ENCODE measurements at regions not wholly inside any gene's neighbourhood (a gene's known extent, or its start where the extent isn't known, plus 50 kb on each side); places are given as distances from the start of the nearest gene placed in this dataset.

DNA sequence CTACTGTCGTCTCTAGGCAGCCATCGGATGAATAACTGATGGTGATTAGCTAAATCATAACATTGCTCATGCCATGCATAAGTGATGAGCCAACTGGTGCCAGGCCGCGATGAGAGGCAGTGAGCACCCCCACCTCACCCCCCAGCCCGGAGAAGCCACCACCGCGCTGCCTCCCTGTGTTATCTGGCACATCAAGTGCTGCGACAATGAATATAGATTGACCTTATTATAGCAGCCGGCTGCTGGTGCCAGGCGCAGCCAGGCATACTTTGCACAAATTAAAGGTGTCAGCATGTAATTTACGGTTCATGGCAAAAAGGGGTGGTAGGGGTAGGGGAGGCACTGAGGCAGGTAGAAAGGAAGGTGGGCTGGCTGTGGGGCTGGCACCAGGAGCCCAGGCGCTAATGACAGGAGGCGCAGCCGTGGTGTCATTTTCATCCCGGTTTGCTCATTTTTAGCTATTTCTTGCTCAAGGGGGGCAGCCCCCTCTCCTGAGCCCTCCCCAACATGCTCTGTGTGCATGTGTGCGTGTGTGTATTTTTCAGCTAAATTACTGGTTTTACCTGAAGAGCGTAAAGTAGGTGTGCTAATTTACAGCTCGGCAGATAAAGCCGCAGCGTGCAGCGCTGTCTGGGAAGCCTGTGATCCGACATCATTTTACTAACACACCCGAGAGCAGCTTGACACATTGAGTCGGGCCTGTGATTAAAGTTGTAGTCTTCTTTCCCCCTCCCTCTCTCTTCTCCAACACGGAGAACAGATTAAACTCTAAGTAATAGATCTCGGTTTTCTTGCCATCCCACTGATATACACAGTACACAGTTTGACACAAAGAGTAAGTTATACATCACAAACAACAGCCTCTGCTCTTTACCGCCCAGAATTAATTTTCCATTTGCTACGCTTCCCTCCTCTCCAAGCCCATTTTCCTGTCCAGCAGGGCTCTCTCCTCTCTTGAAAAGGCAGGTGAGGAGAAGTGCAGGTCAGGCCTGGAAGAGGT lies 212.3 kb downstream of the RPLP1 start:
- Mint-ChIP-seq H3K4me1 (ENCODE audit: low read depth, unreplicated experiment) (peaks cover 21% of the 10 kb centered on the region), H3K27ac (ENCODE audit: unreplicated experiment) (peak overlapping the region; percentile 52), H3K27me3 (ENCODE audit: unreplicated experiment) (peaks cover 3% of the 10 kb centered on the region)

DNA sequence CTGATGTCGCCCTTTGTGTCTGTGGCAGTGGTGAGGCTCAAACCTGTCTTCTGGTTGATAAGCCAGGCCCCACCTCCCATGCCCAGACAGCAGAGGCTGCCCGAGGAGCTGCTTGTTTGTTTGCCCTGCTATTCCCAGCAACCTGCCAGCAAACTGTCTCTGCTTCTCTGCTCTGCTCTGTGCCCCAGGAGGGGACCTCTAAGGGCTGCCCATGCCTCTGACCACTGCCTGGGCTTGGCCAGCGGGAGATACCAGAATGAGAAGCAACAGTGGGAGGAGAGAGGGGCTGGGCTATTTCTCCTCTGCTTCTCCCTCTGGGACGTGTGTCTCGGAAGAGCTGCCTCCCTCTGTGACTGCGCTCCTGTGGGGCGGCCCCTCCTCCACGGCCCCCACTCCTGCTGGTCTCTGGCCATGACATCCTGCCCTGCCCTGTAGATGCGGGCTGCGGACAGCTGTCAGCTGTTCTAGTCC lies 213.1 kb downstream of the RPLP1 start:
- TF ChIP-seq, protein P1, sequence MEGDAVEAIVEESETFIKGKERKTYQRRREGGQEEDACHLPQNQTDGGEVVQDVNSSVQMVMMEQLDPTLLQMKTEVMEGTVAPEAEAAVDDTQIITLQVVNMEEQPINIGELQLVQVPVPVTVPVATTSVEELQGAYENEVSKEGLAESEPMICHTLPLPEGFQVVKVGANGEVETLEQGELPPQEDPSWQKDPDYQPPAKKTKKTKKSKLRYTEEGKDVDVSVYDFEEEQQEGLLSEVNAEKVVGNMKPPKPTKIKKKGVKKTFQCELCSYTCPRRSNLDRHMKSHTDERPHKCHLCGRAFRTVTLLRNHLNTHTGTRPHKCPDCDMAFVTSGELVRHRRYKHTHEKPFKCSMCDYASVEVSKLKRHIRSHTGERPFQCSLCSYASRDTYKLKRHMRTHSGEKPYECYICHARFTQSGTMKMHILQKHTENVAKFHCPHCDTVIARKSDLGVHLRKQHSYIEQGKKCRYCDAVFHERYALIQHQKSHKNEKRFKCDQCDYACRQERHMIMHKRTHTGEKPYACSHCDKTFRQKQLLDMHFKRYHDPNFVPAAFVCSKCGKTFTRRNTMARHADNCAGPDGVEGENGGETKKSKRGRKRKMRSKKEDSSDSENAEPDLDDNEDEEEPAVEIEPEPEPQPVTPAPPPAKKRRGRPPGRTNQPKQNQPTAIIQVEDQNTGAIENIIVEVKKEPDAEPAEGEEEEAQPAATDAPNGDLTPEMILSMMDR (IDR thresholded peaks at IDR 0.05; ENCODE audit: partially characterized antibody, unreplicated experiment): no peak
- Mint-ChIP-seq H3K9me3 (ENCODE audit: unreplicated experiment) (peaks cover 5% of the 10 kb centered on the region), H3K4me1 (ENCODE audit: low read depth, unreplicated experiment) (peaks cover 21% of the 10 kb centered on the region), H3K27me3 (ENCODE audit: unreplicated experiment) (peaks cover 3% of the 10 kb centered on the region), H3K27ac (ENCODE audit: unreplicated experiment) (no peak overlapping the region), H3K4me3 (ENCODE audit: unreplicated experiment) (no peak overlapping the region), H3K36me3 (ENCODE audit: unreplicated experiment) (no peaks in the 10 kb centered on the region)
- peak; percentile 45 for DNase-seq

More for the DNA sequence above, 212.3 kb downstream of the RPLP1 start:
- DNase-seq: no peak
- no peaks in the 10 kb centered on the region for H3K36me3 Mint-ChIP-seq (ENCODE audit: unreplicated experiment)
- TF ChIP-seq, protein P1 (IDR thresholded peaks at IDR 0.05; ENCODE audit: partially characterized antibody, unreplicated experiment): no peak
- peaks cover 5% of the 10 kb centered on the region for H3K9me3 Mint-ChIP-seq (ENCODE audit: unreplicated experiment)
- H3K4me3 Mint-ChIP-seq (ENCODE audit: unreplicated experiment): peak overlapping the region; percentile 41

DNA sequence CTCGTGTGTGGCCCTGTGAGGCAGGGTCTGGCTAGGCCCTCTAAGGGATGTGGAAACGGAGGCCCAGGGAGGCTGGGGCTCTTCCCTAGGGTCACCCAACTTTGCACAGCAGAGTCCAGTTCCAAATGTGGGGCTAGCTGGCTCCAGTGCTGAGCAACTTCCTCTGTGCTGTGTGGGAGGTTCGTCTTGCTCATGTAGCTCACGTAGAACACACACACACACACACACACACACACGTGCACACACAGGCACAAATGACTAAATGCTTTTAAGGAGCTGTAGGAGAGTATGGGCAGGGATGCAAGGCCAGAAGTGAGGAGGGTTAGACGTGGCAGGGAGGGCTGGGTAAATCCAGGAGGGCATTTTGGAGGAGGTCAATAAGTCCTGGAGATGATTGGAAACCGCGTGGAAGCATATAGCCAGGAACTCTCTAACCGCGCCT lies 213.8 kb downstream of the RPLP1 start:
- H3K27ac Mint-ChIP-seq (ENCODE audit: unreplicated experiment): peak overlapping the region; percentile 49
- TF ChIP-seq, protein P1 (IDR thresholded peaks at IDR 0.05; ENCODE audit: partially characterized antibody, unreplicated experiment): no peak
- no peaks in the 10 kb centered on the region for H3K36me3 Mint-ChIP-seq (ENCODE audit: unreplicated experiment)
- H3K4me3 Mint-ChIP-seq (ENCODE audit: unreplicated experiment): no peak overlapping the region
- H3K9me3 Mint-ChIP-seq (ENCODE audit: unreplicated experiment): peaks cover 5% of the 10 kb centered on the region
- H3K27me3 Mint-ChIP-seq (ENCODE audit: unreplicated experiment): peaks cover 3% of the 10 kb centered on the region
- DNase-seq: no peak
- H3K4me1 Mint-ChIP-seq (ENCODE audit: low read depth, unreplicated experiment): peaks cover 21% of the 10 kb centered on the region

DNA sequence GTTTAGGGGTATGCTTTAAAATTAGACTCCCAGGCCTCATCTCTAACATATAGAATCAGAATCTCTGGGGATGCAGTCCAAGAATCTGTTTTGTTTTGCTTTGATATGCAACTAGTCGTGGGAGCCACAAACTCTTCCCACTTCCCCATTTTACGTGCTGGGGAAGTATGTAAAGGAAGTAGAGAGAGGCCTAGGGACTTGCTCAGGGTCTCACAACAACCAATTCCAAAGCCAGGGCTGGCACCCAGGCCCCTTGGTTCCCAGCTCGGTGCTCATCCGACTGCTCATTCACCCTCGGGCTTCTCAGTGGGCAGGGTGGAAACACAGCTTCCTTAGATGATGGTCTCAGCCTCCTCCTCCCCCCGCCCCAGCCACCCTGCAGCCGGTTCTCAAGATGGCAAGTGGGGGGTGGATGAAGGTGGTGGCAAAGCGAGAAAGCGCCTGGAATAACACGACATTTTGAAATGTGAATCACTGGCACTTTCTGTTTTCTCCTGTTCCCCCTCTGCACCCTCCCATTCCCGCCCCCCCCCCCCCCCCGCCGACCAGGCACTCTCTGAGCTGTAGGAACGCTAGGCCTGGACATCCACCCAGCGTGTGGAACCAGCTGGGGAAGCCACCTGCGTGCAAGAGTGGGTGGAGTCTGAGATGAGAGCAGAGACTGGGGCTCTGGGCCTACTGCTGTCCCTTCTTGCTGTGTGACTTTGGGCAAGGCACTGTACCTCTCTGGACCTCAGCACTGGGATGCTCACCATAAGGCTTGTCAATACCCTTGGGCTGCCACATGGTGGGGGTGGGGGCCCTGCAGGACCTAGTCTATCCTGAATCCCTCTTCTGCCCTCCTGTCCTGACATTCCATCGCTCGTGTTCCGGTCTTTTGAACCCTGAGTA lies 214.5 kb downstream of the RPLP1 start:
- no peak for DNase-seq
- TF ChIP-seq, protein P1 (IDR thresholded peaks at IDR 0.05; ENCODE audit: partially characterized antibody, unreplicated experiment): no peak
- Mint-ChIP-seq H3K36me3 (ENCODE audit: unreplicated experiment) (no peaks in the 10 kb centered on the region), H3K9me3 (ENCODE audit: unreplicated experiment) (peaks cover 5% of the 10 kb centered on the region), H3K27ac (ENCODE audit: unreplicated experiment) (no peak overlapping the region), H3K4me3 (ENCODE audit: unreplicated experiment) (no peak overlapping the region), H3K27me3 (ENCODE audit: unreplicated experiment) (peaks cover 3% of the 10 kb centered on the region), H3K4me1 (ENCODE audit: low read depth, unreplicated experiment) (peaks cover 21% of the 10 kb centered on the region)

Data from glutamatergic neuron (in vitro differentiated cells).